ENCODE measurements at regions not wholly inside any gene's neighbourhood (a gene's known extent, or its start where the extent isn't known, plus 50 kb on each side); places are given as distances from the start of the nearest gene placed in this dataset.
"Not testable (repeated sequence)": the region's sequence is repeated elsewhere in the genome, so short reads cannot be mapped to it uniquely, and the experiment has no call there.

GRCh38 chr2:234382131-234382530 lies 114.8 kb downstream of the ARL4C start:
- intact Hi-C loops (cut with micrococcal nuclease), result no loop called here
- Histone ChIP-seq H3K9ac (ENCODE audit: insufficient read depth, low read length, poor library complexity, severe bottlenecking) (no peak overlapping the region), H3K27me3 (ENCODE audit: control insufficient read depth in 2 of 2, insufficient read depth in 2 of 2, low read length in 2 of 2) (peaks cover 3 to 10% of the 10 kb centered on the region in 2 donors), H3K27ac (ENCODE audit: low read depth in 1 of 2, low read length in 2 of 2) (no peak overlapping the region), H3K9me3 (replicated peaks in 1 of 2; ENCODE audit: control insufficient read depth in 1 of 2, insufficient read depth in 1 of 2, low read length in 2 of 2) (peaks cover 0 to 8% of the 10 kb centered on the region in 2 donors), H4K20me1 (ENCODE audit: insufficient read depth, low read length) (no peaks in the 10 kb centered on the region), H3K79me2 (ENCODE audit: insufficient read depth, low read length) (no peaks in the 10 kb centered on the region), H2AFZ (ENCODE audit: insufficient read depth, low read depth, low read length, poor library complexity, severe bottlenecking) (no peak overlapping the region), H3K4me3 (replicated peaks in 1 of 3; ENCODE audit: low read depth in 2 of 3, low read length in 3 of 3) (no peak overlapping the region), H3K36me3 (replicated peaks in 1 of 2; ENCODE audit: control insufficient read depth in 1 of 2, insufficient read depth in 2 of 2, low read length in 2 of 2) (no peaks in the 10 kb centered on the region), H3K4me1 (ENCODE audit: control insufficient read depth in 1 of 2, insufficient read depth in 2 of 2, low read length in 2 of 2) (no peaks in the 10 kb centered on the region), H3K4me2 (replicated peaks; ENCODE audit: extremely low read depth, low read length, poor library complexity, severe bottlenecking) (no peak overlapping the region)
- TF ChIP-seq, protein P1, sequence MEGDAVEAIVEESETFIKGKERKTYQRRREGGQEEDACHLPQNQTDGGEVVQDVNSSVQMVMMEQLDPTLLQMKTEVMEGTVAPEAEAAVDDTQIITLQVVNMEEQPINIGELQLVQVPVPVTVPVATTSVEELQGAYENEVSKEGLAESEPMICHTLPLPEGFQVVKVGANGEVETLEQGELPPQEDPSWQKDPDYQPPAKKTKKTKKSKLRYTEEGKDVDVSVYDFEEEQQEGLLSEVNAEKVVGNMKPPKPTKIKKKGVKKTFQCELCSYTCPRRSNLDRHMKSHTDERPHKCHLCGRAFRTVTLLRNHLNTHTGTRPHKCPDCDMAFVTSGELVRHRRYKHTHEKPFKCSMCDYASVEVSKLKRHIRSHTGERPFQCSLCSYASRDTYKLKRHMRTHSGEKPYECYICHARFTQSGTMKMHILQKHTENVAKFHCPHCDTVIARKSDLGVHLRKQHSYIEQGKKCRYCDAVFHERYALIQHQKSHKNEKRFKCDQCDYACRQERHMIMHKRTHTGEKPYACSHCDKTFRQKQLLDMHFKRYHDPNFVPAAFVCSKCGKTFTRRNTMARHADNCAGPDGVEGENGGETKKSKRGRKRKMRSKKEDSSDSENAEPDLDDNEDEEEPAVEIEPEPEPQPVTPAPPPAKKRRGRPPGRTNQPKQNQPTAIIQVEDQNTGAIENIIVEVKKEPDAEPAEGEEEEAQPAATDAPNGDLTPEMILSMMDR (IDR thresholded peaks at IDR 0.05), result no peak
- H3K27me3 Mint-ChIP-seq (ENCODE audit: low read depth in 3 of 3), result peaks cover 6 to 13% (median 6%) of the 10 kb centered on the region in 3 donors
- no peak overlapping the region for H3K4me3 Mint-ChIP-seq
- H3K4me1 Mint-ChIP-seq, result no peaks in the 10 kb centered on the region
- DNase-seq, result no peak
- H3K9me3 Mint-ChIP-seq, result peaks cover 3 to 15% (median 8%) of the 10 kb centered on the region in 7 donors
- no peaks in the 10 kb centered on the region for H3K36me3 Mint-ChIP-seq
- H3K27ac Mint-ChIP-seq, result no peak overlapping the region

DNA sequence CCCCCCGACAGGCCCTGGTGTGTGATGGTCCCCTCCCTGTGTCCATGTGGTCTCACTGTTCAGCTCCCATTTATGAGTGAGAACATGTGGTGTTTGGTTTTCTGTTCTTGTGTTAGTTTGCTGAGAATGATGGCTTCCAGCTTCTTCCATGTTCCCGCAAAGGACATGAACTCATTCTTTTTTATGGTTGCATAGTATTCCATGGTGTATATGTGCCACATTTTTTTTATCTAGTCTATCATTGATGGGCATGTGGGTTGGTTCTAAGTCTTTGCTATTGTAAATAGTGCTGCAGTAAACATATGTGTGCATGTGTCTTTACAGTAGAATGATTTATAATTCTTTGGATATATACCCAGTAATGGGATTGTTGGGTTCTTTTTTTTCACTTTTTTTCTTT lies 117.9 kb downstream of the ARL4C start:
- H3K4me1 ChIP-seq (ENCODE audit: control insufficient read depth in 1 of 2, insufficient read depth in 2 of 2, low read length in 2 of 2); H3K4me1 Mint-ChIP-seq; H3K36me3 ChIP-seq (replicated peaks in 1 of 2; ENCODE audit: control insufficient read depth in 1 of 2, insufficient read depth in 2 of 2, low read length in 2 of 2); H3K9ac ChIP-seq (ENCODE audit: insufficient read depth, low read length, poor library complexity, severe bottlenecking); H3K27ac Mint-ChIP-seq; H3K36me3 Mint-ChIP-seq; H3K79me2 ChIP-seq (ENCODE audit: insufficient read depth, low read length); H3K4me2 ChIP-seq (replicated peaks; ENCODE audit: extremely low read depth, low read length, poor library complexity, severe bottlenecking); DNase-seq; H3K27ac ChIP-seq (ENCODE audit: low read depth in 1 of 2, low read length in 2 of 2); H3K27me3 ChIP-seq (ENCODE audit: control insufficient read depth in 2 of 2, insufficient read depth in 2 of 2, low read length in 2 of 2); H3K4me3 ChIP-seq (replicated peaks in 1 of 3; ENCODE audit: low read depth in 2 of 3, low read length in 3 of 3); H3K9me3 ChIP-seq (replicated peaks in 1 of 2; ENCODE audit: control insufficient read depth in 1 of 2, insufficient read depth in 1 of 2, low read length in 2 of 2); H2AFZ ChIP-seq (ENCODE audit: insufficient read depth, low read depth, low read length, poor library complexity, severe bottlenecking); H4K20me1 ChIP-seq (ENCODE audit: insufficient read depth, low read length); H3K4me3 Mint-ChIP-seq; H3K9me3 Mint-ChIP-seq: not testable (repeated sequence)
- intact Hi-C loops (cut with micrococcal nuclease), result loop anchor here in 1 of 2 donors (10.0 kb wide), 1 partner anchor 94 kb away; no protein-coding TSS in a partner anchor
- peaks cover 2 to 23% (median 19%) of the 10 kb centered on the region in 3 donors for H3K27me3 Mint-ChIP-seq (ENCODE audit: low read depth in 3 of 3)
- no CpG with 5 or more reads among the region's 2 CpGs for WGBS (ENCODE audit: insufficient coverage)
